GM21423 (cell line): ENCODE measurements at regions not wholly inside any gene's neighbourhood (a gene's known extent, or its start where the extent isn't known, plus 50 kb on each side); places are given as distances from the start of the nearest gene placed in this dataset.
"Not testable (repeated sequence)": the region's sequence is repeated elsewhere in the genome, so short reads cannot be mapped to it uniquely, and the experiment has no call there.

ENCODE experiments used
- ATAC-seq: cut with Tn5 transposase; IDR thresholded peaks from one replicate; pipeline ENCODE4 v1.9.1; 2021; ENCODE audit warnings: mild to moderate bottlenecking, moderate library complexity; ENCODE audit not compliant: unreplicated experiment

DNA sequence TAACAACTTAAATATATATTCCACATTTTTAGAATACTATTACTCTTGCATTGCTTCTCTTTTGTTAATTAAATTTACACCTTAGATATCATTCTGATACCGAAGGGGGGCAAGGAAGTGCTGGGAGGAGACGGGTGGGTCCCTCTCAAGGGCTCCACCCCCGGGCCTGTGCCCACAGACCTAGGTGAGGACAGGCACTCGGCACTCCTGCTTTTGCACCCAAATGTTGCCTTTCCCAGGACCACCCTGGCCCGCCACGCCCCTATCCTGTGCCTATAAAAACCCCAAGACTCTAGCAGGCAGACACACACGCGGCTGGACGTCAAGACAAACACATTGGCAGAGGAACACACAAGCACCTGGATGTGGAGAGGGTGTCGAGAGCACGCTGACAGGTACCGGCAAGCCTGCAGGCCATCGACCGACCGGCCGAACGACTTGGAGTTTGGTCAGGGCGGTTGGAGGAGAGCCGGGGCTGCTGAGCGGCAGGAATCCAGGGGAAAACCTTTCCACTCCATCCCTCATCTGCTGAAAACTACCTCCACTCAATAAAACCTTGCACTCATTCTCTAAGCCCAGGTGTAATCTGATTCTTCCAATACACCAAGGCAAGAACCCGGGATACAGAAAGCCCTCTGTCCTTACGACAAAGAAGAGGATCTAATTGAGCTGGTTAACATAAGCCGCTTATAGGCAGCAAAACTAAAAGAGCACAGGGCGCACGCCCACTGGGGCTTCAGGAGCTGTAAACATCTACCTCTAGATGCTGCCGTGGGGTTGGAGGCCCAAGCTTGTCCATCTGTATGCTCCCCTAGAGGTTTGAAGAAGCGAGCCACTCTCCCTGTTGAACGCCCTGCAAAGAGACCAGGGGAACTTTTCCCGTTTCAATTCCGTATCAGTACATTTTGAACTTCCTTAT, 197.4 kb upstream of the PRSS16 start:
- no peak for ATAC-seq

DNA sequence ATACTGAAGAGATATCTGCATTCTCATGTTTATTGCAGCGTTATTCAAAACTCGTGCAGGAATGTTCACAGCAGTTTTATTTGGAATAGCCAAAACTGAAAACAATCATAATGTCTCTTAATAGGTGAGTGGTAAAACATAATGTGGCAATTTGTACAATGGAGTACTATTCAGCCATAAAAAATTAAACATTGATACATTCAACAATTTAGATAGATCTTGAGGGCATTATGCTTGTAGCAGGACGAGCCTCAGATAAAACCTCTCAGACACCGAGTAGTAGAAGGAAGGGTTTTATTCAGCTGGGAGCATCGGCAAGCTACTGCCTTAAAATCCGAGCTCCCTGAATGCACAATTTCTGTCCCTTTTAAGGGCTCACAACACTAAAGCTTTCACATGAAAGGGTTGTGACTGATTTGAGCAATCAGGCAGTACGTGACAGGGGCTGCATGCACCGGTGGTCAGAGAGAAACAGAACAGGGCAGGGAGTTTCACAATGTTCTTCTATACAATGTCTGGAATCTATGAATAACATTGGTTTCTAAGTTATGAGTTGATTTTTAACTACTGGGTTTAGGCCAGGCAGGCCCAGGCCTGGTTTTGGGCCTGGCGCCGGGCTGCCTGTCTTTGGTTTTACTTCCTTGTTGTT, 195.3 kb upstream of the PRSS16 start:
- ATAC-seq, result not testable (repeated sequence)

DNA sequence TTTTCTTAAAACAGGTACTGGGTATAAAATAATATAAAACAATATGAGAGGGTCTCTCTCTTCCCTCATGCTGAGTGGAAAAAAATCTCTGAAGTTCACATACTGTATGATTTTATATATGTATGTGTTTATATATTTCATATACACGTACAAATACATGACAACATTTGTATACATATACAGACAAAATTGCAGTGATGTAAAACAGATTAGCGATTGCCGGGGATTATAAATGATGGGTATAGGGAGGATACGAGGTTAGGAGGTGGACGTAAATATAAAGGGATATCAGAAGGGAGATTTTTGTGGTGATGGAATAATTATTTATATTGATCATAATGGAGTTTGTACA, 194.8 kb upstream of the PRSS16 start:
- no peak for ATAC-seq

DNA sequence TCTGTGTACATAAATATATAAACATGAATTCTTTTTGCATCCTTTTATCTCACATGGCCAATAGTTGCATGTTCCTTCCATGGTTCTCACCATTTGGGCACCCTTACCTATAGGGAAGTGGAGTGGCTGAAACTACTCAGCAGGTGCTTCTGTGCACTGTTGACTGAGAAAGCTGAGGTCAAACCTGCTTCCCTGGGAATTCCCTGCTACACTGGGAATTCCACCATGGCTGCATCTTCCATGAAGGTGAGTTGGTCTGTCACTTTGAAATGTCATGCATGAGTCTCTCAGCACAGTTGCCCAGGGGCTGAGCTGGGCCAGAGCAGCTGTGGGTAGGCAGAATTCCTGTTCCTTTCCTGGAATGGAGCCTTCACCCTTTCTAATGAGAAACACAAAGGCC, 193.8 kb upstream of the PRSS16 start:
- no peak for ATAC-seq

DNA sequence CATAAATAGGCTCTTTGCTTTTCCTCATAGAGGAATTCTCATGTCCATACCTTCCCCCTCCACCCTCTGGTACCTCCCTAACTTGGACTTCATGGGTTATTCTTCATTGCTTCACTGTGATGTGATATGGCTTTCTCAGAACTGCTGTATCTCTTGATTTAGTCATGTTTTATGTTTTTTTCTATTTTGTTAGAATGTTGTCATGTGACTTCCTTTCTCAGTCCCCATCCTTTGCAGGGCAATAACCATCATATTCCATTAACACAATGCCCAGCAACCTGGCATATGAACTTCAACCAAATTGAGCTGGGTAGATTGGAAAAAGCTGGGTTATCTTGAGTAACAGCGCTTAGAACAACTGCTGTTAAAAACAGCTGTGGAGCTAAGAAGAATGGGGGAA, 190.9 kb upstream of the PRSS16 start:
- no peak for ATAC-seq

DNA sequence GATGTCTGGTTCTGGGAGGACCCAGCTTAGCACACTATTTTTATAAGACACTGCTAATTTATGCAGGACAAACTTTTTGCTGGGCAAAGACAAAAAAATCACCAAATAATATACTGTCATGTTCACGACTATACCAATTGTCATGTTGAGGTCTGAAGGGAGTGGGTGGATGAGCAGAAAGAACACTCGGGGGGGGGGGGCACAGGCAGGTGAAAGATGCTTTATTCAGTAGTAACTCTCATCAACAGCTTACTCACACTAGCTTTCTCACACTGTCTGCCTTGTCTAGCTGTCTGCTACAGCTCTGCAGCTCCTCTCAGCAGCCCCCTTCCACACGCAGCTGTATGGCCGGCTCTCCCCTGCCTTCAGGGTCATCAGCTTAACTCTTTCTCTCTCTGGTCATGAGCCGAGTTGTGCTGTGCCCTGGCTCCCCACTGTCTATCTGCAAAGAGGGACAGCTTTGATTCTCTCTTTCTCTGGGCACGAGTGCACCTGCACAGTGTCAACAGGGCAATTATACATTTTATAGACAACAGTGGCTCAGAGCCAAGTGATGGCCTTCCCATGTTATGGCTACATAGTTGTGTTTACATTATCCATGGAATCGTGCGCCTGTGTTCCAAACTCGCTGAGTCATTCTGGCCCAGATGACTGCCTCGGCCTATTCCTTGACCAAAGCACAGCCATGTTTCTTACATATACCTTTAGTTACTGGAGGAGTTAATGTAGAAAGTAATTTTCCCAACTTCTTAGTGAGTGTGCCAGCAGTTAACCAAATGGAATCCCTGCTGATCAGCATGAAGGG, 187.7 kb upstream of the PRSS16 start:
- ATAC-seq, result no peak

DNA sequence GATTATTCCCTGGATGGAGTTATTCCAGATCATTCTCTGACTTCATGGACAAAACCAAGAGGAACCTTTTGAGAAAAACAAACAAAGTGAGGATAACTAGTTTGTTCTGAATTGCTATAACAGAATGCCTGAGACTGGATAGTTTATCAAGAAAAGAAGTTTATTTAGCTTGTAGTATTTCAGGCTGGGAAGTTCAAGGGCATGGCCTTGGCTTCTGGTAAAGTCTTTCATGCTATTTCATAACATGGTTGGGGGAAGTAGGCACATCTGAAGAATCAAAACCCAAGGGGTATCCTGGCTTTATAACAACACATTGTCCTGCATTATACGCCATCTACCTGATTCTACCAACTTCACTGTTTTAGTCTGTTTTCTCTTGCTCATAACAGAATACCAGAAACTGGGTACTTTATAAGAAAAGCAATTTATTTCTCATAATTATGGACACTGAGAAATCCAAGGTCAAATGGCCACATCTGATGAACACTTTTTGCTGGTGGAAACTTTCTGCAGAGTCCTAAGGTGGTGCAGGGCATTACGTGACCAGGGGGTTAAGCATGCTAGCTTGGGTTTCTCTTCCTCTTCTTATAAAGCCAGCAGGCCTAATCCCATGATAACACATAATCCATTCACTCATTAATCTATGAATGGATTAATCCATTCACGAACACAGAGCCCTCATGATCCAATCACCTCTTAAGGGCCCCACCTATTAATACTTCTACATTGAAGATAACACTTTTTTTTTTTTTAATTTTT, 186.1 kb upstream of the PRSS16 start:
- ATAC-seq, result no peak

DNA sequence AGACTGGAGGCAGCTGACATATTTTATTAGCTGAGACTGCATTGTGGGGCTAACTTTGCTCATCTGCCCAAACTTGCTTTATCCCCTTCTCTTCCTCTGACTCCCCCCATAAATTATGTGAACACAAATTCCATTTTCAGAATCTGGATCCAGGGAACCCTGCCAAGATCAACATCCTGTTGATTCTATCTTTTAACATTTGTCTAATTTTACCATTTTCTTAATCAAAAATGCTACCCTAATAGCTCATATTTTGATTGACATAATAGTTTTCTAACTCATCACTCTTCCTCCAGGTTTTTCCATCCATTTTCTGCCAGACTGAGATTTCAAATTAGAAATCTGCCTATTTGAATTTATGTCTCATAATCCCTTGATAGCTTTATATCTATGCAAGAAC, 184.7 kb upstream of the PRSS16 start:
- ATAC-seq, result no peak

DNA sequence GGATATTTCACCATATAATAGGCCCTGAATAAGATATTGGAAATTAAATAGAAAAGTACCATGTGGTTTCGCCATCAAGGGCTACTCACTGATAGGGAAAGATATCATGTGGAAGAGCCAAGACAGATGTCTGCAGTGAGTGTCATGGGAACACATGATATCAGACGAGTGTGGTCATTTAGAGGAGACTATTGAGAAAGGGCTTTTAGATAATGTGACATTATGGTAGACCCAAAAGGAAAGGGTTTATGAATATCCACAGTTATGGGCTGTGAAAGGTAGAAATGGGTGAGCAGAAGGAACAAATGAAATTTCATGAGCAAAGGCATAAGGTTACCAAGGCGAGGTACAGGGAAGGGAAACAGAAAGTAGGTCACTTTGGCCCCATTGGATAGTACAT, 182.3 kb upstream of the PRSS16 start:
- ATAC-seq, result no peak

DNA sequence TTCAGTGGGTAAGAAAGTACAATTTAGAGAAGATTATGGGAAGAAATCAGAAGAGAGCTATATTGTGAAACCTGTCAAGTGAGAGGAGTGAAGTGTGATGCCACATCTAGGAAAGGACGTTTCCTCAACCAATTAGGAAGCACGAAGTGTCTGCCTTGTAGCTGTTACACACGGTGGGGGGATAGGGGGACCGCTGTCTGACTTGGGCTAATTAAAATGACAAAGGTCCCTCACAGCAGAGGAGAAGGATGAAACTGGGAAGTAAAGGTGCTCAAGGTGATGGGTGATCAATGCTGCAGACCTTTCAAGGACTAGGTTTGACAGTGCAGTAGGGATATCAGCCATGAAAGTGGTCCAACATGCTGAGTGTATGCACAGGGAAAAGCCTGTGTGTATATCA, 181.1 kb upstream of the PRSS16 start:
- ATAC-seq, result no peak

DNA sequence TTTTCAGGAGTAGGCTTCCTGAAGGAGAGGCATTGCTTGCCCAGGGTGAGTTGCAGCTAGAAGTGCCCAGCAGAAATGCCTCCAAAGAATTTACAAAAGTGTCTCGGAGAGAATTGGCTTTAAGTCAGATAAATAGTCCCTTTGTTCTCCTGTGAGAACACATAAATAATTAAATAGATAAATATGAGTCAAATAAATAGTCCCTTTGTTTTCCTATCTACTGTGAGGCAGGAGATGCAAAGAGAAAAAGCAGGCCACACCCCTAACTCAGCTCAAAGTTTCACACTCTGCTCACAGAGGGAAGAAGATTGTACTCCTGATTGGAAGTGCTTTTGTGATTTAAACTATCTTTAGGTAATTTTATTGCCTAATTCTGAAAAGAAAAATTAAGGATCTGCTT, 180.7 kb upstream of the PRSS16 start:
- no peak for ATAC-seq

DNA sequence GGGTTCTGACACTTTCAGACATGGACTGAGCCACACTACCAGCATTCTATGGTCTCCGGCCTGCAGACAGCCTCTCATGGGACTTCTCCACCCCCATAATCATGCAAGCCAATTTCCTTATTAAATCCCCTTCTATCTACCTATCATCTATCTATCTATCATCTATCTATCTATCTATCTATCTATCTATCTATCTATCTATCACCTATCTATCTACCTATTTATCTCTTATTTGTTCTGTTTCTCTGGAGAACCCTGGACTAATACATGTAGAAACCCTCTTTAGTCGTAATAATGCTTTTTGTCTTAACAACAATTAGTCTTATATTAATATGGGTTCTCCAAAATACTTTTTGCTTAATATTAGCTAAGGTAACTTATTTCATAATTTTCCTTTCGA, 174.1 kb upstream of the PRSS16 start:
- no peak for ATAC-seq

DNA sequence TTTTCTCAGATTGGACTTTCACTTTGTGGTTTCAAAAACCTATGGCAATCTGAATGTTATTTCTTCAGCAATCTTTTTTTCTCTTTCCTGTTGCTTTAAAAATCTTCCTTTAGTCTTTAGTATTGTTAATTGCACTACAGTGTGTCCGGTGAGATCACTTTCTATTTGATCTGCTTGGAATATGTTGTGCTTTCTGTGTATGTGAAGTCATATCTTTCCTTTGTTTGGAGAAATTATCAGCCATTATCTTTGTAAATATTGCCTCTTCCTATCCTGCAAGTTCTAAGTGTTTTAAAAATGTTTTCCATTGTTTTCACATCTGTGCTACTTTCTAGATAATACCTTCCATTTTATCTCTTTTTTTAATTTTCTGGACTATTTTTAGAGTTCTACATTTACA, 171.4 kb upstream of the PRSS16 start:
- no peak for ATAC-seq

DNA sequence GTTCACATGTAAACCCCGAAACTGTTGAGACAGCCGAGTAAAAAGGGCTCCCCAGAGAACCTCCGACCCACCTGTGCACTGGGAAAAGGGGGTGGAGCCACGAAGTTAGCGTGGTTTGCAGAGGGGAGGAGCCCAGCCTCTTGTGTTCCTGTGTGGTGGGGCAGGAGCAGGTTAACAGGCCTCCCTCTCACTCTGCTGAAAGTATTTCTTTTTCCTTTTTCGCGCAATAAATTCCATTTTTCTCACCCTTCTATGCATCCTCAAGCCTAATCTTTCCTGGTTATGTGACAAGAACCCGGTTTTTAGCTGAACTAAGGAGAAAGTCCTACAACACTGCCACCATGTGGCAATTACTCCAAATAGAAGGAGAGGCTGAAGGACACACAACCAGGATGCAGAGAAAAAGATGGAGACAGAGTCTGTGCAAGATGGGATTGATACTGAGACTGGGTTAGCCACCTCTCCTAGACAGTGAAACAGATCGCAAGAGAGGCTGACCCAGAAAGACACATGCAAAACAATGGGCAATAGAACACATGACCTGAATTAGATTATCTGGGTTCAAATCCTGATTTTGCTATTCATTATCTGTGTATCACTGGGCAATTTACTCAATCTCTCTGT, 168.7 kb upstream of the PRSS16 start:
- peak; percentile 74 for ATAC-seq

DNA sequence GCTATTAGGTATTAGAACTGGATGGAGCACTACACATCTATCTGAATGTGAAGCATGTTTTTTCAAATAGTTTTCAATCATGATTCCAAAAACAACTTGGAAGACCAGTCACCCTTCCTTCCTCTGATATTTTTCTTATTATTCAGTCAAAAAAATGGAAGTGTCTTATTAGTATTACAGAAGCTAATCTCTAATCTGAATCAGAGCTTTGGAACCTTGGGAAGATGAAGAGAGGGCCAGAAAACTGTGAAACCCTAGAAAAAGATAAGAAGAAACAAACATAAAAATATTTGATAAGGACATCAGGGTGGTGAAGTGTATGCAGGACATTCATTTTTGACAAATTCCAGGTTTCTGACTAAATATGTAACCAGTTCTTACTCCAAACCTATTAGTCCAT, 166.3 kb upstream of the PRSS16 start:
- ATAC-seq, result no peak

DNA sequence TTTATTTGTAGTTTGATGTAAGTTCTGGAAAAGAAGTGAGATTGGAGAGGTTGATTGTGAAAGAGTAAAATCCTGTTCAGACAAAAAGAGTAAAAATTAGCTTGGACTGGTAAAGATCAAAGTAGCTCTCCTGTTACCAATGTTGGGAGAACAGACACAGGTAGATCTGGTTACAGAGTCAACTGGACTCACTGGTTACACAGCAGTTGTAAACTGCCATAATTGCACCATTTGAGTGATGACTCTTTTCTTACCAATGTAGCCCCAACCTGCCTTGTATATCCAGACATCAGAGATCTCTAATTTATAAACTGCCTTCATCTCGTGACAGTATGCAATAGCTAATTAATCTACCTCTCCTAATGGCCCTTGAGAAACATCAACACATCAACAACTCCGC, 165.6 kb upstream of the PRSS16 start:
- ATAC-seq, result no peak

DNA sequence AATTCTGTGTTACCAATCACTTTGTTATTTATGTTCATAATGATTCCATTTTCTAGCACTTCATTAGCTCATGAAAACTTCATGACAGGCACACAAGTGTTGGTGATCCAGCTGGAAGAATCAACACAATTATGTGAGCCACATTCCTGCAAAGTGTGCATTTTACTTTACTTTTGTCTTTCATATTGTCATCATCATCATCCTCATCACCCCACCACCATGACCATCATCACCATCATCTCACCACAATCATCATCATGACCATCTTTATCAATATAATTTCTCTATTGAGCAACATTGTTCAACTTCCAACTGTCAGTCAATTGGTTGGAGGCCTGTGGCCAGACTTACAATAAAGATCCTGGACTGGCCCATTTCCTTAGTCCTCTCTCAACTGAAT, 159.4 kb upstream of the PRSS16 start:
- no peak for ATAC-seq

DNA sequence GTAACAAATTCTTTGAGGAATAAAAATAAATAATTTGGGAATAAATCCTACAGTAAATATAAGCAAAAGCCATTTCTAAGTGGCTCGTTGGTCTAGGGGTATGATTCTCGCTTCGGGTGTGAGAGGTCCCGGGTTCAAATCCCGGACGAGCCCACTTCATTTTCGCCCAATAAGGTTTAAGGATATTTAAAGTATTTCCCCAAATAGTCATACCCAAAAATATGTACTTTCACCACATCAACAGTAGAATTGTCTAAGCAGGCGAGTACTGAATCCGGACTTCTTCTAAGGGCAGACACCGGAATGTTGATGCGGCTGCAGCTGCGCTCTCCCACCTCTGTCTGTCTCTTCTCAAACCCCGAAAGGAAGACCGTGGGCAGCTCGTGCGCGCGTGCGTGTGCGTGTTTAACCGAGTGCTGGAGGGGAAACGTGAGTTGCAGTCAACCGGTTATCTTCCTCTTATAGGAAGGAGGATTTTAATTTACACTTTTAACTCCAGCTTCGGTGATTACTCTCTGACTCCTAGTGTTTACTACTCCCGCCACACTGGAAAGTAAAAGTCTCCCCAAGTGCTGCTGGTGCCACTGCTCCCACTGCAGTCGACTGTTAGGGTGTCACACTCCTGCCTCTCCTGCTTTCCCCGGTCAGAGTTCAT, 155.7 kb upstream of the PRSS16 start:
- ATAC-seq, result no peak

DNA sequence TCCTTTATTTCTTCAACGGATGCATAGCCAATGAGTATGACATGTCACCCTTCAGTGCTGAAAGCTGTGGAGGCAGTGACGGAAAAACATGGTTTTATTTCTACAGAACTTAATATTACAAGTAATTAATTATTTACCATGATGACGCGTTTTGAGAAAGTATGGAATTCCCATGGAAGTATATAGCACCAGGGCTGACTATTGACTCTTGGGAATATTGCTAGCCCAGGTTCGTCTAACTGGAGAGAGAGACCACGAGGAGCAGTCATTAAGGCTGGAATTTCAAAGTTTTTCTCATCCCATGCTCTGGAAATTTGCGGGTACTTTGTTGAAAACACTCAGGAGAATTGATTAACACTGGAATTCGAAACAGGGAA, 155.2 kb upstream of the PRSS16 start:
- ATAC-seq, result no peak

DNA sequence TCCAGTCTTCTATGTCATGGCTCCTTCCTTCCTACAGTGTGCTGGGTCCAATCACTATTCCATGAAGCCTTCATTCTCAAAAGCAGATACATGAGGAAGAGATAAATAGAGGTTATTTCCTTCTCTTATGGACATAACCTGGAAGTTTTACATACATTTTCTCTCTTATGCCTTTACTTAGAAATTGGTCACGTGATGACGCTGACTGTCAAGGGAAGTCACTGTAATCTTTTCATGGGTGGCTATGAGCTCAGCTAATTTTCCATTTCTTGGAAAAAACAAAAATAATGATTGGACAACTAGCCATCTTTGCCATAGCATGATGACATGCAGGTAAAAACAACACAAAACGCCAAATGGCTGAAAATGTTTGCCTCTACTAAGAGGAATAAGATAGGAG, 151.6 kb upstream of the PRSS16 start:
- ATAC-seq, result no peak
